ENCODE measurements at regions not wholly inside any gene's neighbourhood (a gene's known extent, or its start where the extent isn't known, plus 50 kb on each side); places are given as distances from the start of the nearest gene placed in this dataset. TPM values are rescaled to one million over a fixed set of nuclear protein-coding genes. Genes with fewer than 3 reads are reported as not detected.

DNA sequence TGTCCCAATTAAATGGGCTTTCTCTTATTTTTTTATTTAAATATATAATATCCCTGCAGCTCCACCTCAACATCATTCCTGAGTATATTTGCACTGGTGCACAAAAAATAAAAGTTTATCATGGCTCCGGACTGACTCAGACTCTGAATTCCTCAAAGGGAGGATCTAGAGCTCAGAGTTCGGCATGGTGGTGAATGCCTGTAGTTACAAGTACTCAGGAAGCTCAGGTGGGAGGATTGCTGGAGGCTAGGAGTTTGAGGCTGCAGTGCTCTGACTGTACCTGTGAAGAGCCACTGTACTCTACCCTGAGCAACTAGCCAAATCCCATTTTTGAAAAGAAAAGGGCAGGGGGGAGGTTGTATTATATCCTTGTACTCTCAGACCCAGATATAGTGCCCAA, 52.8 kb upstream of the NRXN1 start:
- ATAC-seq (ENCODE audit: low FRiP score) (no peak), DNase-seq (ENCODE audit: low spot score) (no peak)
- TF ChIP-seq, protein P1, sequence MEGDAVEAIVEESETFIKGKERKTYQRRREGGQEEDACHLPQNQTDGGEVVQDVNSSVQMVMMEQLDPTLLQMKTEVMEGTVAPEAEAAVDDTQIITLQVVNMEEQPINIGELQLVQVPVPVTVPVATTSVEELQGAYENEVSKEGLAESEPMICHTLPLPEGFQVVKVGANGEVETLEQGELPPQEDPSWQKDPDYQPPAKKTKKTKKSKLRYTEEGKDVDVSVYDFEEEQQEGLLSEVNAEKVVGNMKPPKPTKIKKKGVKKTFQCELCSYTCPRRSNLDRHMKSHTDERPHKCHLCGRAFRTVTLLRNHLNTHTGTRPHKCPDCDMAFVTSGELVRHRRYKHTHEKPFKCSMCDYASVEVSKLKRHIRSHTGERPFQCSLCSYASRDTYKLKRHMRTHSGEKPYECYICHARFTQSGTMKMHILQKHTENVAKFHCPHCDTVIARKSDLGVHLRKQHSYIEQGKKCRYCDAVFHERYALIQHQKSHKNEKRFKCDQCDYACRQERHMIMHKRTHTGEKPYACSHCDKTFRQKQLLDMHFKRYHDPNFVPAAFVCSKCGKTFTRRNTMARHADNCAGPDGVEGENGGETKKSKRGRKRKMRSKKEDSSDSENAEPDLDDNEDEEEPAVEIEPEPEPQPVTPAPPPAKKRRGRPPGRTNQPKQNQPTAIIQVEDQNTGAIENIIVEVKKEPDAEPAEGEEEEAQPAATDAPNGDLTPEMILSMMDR (IDR thresholded peaks at IDR 0.05) = no peak

Small RNA genes in the stretch of these regions (small RNA-seq; reads per million reads assigned to genes)
- gene AC010967.3 (not detected), gene AC069157.1 (not detected), gene AC097463.2 (not detected), gene CRYGGP (not detected), gene MIR4431 (not detected), gene RF00019 (not detected), gene RF00424 (not detected), gene RNU6-997P (not detected)

Measured in omental fat pad (tissue), 3 donors.